SK-N-SH (cell line): ENCODE measurements at regions not wholly inside any gene's neighbourhood (a gene's known extent, or its start where the extent isn't known, plus 50 kb on each side); places are given as distances from the start of the nearest gene placed in this dataset.

Experiments used
- CTCF ChIA-PET: fragments of 300-600, 350-600 bp; formaldehyde crosslinking; extraction: SDS; loops from one replicate; lab custom pipeline; 2021; lab: Yijun Ruan, JAX
- POLR2A ChIA-PET: fragments of 350-600 bp; sonication (Branson Sonifier 250); formaldehyde crosslinking; extraction: SDS; loops from one replicate; lab custom pipeline; 2020; ENCODE audit warnings: antibody characterized with exemption, inconsistent platforms; lab: Yijun Ruan, JAX
- DNase-seq: peaks from one replicate; pipeline ENCODE4 v3.0.0; 2012
- H2AFZ ChIP-seq: fragments of 200-600 bp; sonication (generic); 2 replicates; pipeline ENCODE4 v1.8.1; 2016; ENCODE audit warnings: antibody characterized with exemption, mild to moderate bottlenecking, low read depth
- H3F3A ChIP-seq: fragments of 200-600 bp; sonication (generic); replicated peaks from 2 replicates; pipeline ENCODE3; 2016; ENCODE audit warnings: antibody characterized with exemption, mild to moderate bottlenecking; ENCODE audit not compliant: insufficient read depth
- H3K27ac ChIP-seq, 2 experiments: fragments of 200-500 bp in 1 of 2; fragments of 200-600 bp in 1 of 2; sonication (Bioruptor generic) in 1 of 2; sonication (generic), shearing (Covaris generic) in 1 of 2; 2 replicates each; pipeline versions ENCODE4 v1.5.1 to v1.6.1; 2014 to 2016; ENCODE audit warnings: low read depth in 2 of 2, inconsistent platforms in 1 of 2, low read length in 1 of 2, mild to moderate bottlenecking in 1 of 2, mixed read lengths in 1 of 2
- H3K27me3 ChIP-seq: fragments of 200-600 bp; sonication (generic), shearing (Covaris generic); 2 replicates; pipeline ENCODE4 v1.6.1; 2016; ENCODE audit warnings: mixed run types; ENCODE audit not compliant: insufficient read depth
- H3K36me3 ChIP-seq, 2 experiments: fragments of 200-500 bp in 1 of 2; fragments of 200-600 bp in 1 of 2; sonication (Bioruptor generic) in 1 of 2; sonication (generic) in 1 of 2; replicated peaks in 1 of 2; 2 replicates each; pipeline versions ENCODE3 to v1.5.1; 2014 to 2016; ENCODE audit warnings: low read length in 1 of 2, mild to moderate bottlenecking in 1 of 2; ENCODE audit not compliant: insufficient read depth in 2 of 2, control insufficient read depth in 1 of 2
- H3K4me1 ChIP-seq, 2 experiments: fragments of 200-500 bp in 1 of 2; fragments of 200-600 bp in 1 of 2; sonication (Bioruptor generic) in 1 of 2; sonication (generic), shearing (Covaris generic) in 1 of 2; 2 replicates each; pipeline versions ENCODE4 v1.5.1 to v1.6.1; 2014 to 2016; ENCODE audit warnings: low read depth in 1 of 2, low read length in 1 of 2, mixed run types in 1 of 2; ENCODE audit not compliant: insufficient read depth in 2 of 2, control insufficient read depth in 1 of 2
- H3K4me2 ChIP-seq: fragments of 200-600 bp; sonication (generic), shearing (Covaris generic); 2 replicates; pipeline ENCODE4 v1.6.1; 2017; ENCODE audit warnings: mixed run types
- H3K4me3 ChIP-seq, 2 experiments: fragments of 200-500 bp in 1 of 2; fragments of 200-600 bp in 1 of 2; sonication (Bioruptor generic) in 1 of 2; sonication (generic), shearing (Covaris generic) in 1 of 2; 2 replicates each; pipeline versions ENCODE4 v1.5.1 to v1.8.1; 2014 to 2016; ENCODE audit warnings: low read depth in 2 of 2, inconsistent platforms in 1 of 2, low read length in 1 of 2, mild to moderate bottlenecking in 1 of 2, mixed read lengths in 1 of 2, moderate library complexity in 1 of 2
- H3K79me2 ChIP-seq: fragments of 200-600 bp; sonication (generic); 2 replicates; pipeline ENCODE4 v1.8.1; 2017; ENCODE audit warnings: mild to moderate bottlenecking; ENCODE audit not compliant: insufficient read depth
- H3K9ac ChIP-seq: fragments of 200-600 bp; sonication (generic); 2 replicates; pipeline ENCODE4 v1.6.1; 2017; ENCODE audit warnings: mixed run types
- H3K9me2 ChIP-seq: fragments of 200-600 bp; sonication (generic); 2 replicates; pipeline ENCODE4 v1.6.1; 2017; ENCODE audit warnings: mixed run types
- H3K9me3 ChIP-seq: fragments of 200-600 bp; sonication (generic); 2 replicates; pipeline ENCODE4 v1.6.1; 2017; ENCODE audit warnings: mixed run types, mild to moderate bottlenecking, moderate library complexity
- H4K20me1 ChIP-seq: fragments of 200-600 bp; sonication (generic); 2 replicates; pipeline ENCODE4 v1.6.1; 2017; ENCODE audit warnings: mild to moderate bottlenecking, mixed run types; ENCODE audit not compliant: insufficient read depth
- EP300 ChIP-seq, 2 experiments: IDR thresholded peaks; 2 replicates each; pipeline versions ENCODE4 v1.4.0 to v1.6.1; 2012; ENCODE audit warnings: borderline replicate concordance in 1 of 2, low read depth in 1 of 2, low read length in 1 of 2
- FOSL2 ChIP-seq: IDR thresholded peaks from 2 replicates; pipeline ENCODE4 v1.4.0; 2012; ENCODE audit warnings: low read depth, mild to moderate bottlenecking, moderate library complexity, borderline replicate concordance
- GABPA ChIP-seq: IDR thresholded peaks from 2 replicates; pipeline ENCODE4 v1.4.0; 2012; ENCODE audit warnings: low read depth, mild to moderate bottlenecking
- MXI1 ChIP-seq: IDR thresholded peaks from 2 replicates; pipeline ENCODE4 v1.6.1; 2012; ENCODE audit warnings: mild to moderate bottlenecking, low read depth, low read length, improper control_type of control experiment
- NFIC ChIP-seq: IDR thresholded peaks from 2 replicates; pipeline ENCODE4 v1.4.0; 2012; ENCODE audit warnings: borderline replicate concordance
- POLR2AphosphoS5 ChIP-seq: IDR thresholded peaks from 2 replicates; pipeline ENCODE4 v1.6.1; 2012; ENCODE audit warnings: low read depth, low read length
- RAD21 ChIP-seq: IDR thresholded peaks from 2 replicates; pipeline ENCODE4 v1.6.1; 2012; ENCODE audit warnings: mild to moderate bottlenecking, low read length
- RCOR1 ChIP-seq: fragments of 150-350 bp; IDR thresholded peaks from 2 replicates; pipeline ENCODE4 v1.6.1; 2017; ENCODE audit warnings: antibody characterized with exemption, low read length
- SIN3A ChIP-seq: IDR thresholded peaks from 2 replicates; pipeline ENCODE4 v1.6.1; 2012; ENCODE audit warnings: low read depth, mild to moderate bottlenecking, low read length, moderate library complexity, borderline replicate concordance
- TAF1 ChIP-seq: IDR thresholded peaks from 2 replicates; pipeline ENCODE4 v1.6.1; 2012; ENCODE audit warnings: low read depth, mild to moderate bottlenecking, low read length, moderate library complexity, borderline replicate concordance
- TEAD4 ChIP-seq: IDR thresholded peaks from 2 replicates; pipeline ENCODE4 v1.4.0; 2012; ENCODE audit warnings: mild to moderate bottlenecking, borderline replicate concordance; ENCODE audit not compliant: insufficient read depth
- ZBTB33 ChIP-seq: IDR thresholded peaks from 2 replicates; pipeline ENCODE4 v1.4.0; 2012; ENCODE audit warnings: low read depth, borderline replicate concordance
- WGBS: methylation state at CpG from one replicate; pipeline ENCODE4 v1.1.6; 2017; ENCODE audit warnings: low lambda C conversion rate; 5-methylcytosine and 5-hydroxymethylcytosine counted together
- TF ChIP-seq, protein P1 (sequence below): IDR thresholded peaks from 2 replicates; pipeline ENCODE4 v1.4.0; 2012; ENCODE audit warnings: low read depth, borderline replicate concordance
- TF ChIP-seq, protein P2 (sequence below): fragments of 150-350 bp; IDR thresholded peaks from 2 replicates; pipeline ENCODE4 v1.6.1; 2017; ENCODE audit warnings: antibody characterized with exemption, low read length, low read depth, borderline replicate concordance
- TF ChIP-seq, protein P3 (sequence below): fragments of 150-350 bp; IDR thresholded peaks from 2 replicates; pipeline ENCODE4 v1.6.1; 2016; ENCODE audit warnings: mild to moderate bottlenecking, low read depth, low read length

GRCh38 chrX:124256216-124256615 lies 76.2 kb upstream of the TEX13D start (continued):
- TF ChIP-seq ZBTB33 (0 out of 2 replicates have a peak, but pooled peaks have one; percentile 41), FOSL2 (no peak; the same call in 1 of the 2 replicates), MXI1 (no peak), SIN3A (no peak), TAF1 (no peak), NFIC (peak; percentile 95)
- TF ChIP-seq, all 33 proteins: peak for 12

- Histone ChIP-seq H3F3A (no peaks in the 10 kb centered on the region), H4K20me1 (no peaks in the 10 kb centered on the region), H3K36me3 (no peaks in the 10 kb centered on the region), H3K27me3 (no peaks in the 10 kb centered on the region), H3K9me2 (no peaks in the 10 kb centered on the region), H2AFZ (no peak overlapping the region), H3K4me2 (peak overlapping the region; percentile 8; the same call in 1 of the 2 replicates), H3K27ac (peak overlapping the region in 1 of 2 experiments; percentile 40; a peak in 1 of 4 replicates), H3K4me1 (no peaks in the 10 kb centered on the region), H3K9me3 (no peaks in the 10 kb centered on the region), H3K9ac (no peak overlapping the region), H3K4me3 (no peak overlapping the region), H3K79me2 (no peaks in the 10 kb centered on the region)
- WGBS: 32% methylated on average over 3 of the region's 3 CpGs
- ChIA-PET CTCF (no interaction called here), POLR2A (no interaction called here)
- TF ChIP-seq, protein P1, sequence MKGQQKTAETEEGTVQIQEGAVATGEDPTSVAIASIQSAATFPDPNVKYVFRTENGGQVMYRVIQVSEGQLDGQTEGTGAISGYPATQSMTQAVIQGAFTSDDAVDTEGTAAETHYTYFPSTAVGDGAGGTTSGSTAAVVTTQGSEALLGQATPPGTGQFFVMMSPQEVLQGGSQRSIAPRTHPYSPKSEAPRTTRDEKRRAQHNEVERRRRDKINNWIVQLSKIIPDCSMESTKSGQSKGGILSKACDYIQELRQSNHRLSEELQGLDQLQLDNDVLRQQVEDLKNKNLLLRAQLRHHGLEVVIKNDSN: no peak
- TF ChIP-seq EP300 (IDR thresholded peaks at IDR 0.05; ENCODE audit: borderline replicate concordance in 1 of 2, low read depth in 1 of 2, low read length in 1 of 2) (no peak), RCOR1 (no peak)
- no peak for DNase-seq
Observed at GRCh38 chrX:124256629-124257380, 75.7 kb upstream of the TEX13D start.

DNA sequence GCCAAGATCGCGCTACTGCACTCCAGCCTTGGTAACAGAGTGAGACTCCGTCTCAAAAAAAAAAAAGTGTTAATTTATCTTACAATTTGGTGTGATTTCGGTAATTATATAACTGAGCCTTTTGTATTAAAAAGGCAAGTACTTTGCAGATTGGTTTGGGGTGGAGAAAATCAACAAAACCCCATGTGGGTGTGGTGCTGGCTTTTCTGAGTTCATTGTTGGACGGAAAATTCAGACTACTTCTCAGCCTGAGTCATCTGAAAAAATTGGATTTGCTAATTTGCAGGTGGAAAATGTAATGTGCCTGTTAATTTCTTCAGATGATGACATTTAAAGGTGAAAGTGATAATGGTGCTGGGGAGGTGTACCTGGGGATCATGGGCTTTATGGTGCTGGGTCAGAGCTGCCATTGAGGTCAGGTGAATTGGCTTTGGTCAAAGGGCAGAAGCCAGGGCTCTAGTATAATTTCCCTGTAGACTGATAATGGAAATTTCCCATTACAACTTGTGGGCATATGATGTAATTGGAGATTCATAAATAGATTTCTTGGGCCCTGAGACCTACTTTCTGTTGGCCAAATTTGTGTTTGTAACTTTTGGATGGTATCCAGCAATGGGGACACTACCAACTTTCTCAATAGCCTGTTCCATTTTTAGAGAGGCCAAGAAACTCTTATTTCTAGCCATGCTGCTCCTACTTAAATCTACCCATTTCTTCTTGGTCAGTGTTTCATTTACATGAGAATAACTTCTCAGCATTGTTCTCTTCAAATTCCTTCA lies 74.3 kb upstream of the TEX13D start:
- ChIA-PET CTCF (no interaction called here), POLR2A (no interaction called here)
- Histone ChIP-seq H3K36me3 (no peaks in the 10 kb centered on the region), H4K20me1 (no peaks in the 10 kb centered on the region), H3K9me3 (no peaks in the 10 kb centered on the region), H3K27ac (no peak overlapping the region), H3K4me1 (no peaks in the 10 kb centered on the region), H3K9ac (no peak overlapping the region), H3K27me3 (no peaks in the 10 kb centered on the region), H3F3A (no peaks in the 10 kb centered on the region), H3K9me2 (no peaks in the 10 kb centered on the region), H3K4me2 (no peak overlapping the region), H3K79me2 (no peaks in the 10 kb centered on the region), H3K4me3 (no peak overlapping the region), H2AFZ (no peak overlapping the region)
- WGBS: 41% methylated on average over 5 of the region's 5 CpGs
- TF ChIP-seq, protein P1: no peak
- TF ChIP-seq GABPA (no peak), MXI1 (no peak), TAF1 (no peak), POLR2AphosphoS5 (no peak), SIN3A (no peak), NFIC (no peak), RAD21 (no peak), TEAD4 (no peak)
- TF ChIP-seq, protein P2, sequence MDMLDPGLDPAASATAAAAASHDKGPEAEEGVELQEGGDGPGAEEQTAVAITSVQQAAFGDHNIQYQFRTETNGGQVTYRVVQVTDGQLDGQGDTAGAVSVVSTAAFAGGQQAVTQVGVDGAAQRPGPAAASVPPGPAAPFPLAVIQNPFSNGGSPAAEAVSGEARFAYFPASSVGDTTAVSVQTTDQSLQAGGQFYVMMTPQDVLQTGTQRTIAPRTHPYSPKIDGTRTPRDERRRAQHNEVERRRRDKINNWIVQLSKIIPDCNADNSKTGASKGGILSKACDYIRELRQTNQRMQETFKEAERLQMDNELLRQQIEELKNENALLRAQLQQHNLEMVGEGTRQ: no peak
- TF ChIP-seq, protein P3, sequence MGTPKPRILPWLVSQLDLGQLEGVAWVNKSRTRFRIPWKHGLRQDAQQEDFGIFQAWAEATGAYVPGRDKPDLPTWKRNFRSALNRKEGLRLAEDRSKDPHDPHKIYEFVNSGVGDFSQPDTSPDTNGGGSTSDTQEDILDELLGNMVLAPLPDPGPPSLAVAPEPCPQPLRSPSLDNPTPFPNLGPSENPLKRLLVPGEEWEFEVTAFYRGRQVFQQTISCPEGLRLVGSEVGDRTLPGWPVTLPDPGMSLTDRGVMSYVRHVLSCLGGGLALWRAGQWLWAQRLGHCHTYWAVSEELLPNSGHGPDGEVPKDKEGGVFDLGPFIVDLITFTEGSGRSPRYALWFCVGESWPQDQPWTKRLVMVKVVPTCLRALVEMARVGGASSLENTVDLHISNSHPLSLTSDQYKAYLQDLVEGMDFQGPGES: no peak
- no peak for DNase-seq
